GM23338 (cell line): ENCODE measurements at regions not wholly inside any gene's neighbourhood (a gene's known extent, or its start where the extent isn't known, plus 50 kb on each side); places are given as distances from the start of the nearest gene placed in this dataset.

Source experiments
- ATAC-seq: fragments of 200-7000 bp; cut with Tn5 transposase; 3 replicates; pipeline ENCODE4 v1.9.1; 2020
- DNase-seq: peaks from one replicate; pipeline ENCODE4 v3.0.0-alpha.2; 2015; ENCODE audit warnings: low spot score
- H2AFZ ChIP-seq: fragments of 200-600 bp; sonication (generic); 2 replicates; pipeline ENCODE4 v1.8.0; 2016; ENCODE audit warnings: antibody characterized with exemption, mild to moderate bottlenecking, moderate library complexity
- H3F3A ChIP-seq: fragments of 200-600 bp; sonication (generic); replicated peaks from 2 replicates; pipeline ENCODE4 v1.8.0; 2017; ENCODE audit warnings: antibody characterized with exemption, mixed run types, low read depth
- H3K27ac ChIP-seq: fragments of 200-600 bp; sonication (generic); 2 replicates; pipeline ENCODE4 v1.6.1; 2016; ENCODE audit warnings: low read depth
- H3K27me3 ChIP-seq: fragments of 200-600 bp; sonication (generic); 2 replicates; pipeline ENCODE4 v1.8.0; 2016; ENCODE audit warnings: mild to moderate bottlenecking, mixed run types, moderate library complexity; ENCODE audit not compliant: insufficient read depth
- H3K36me3 ChIP-seq: fragments of 200-600 bp; sonication (generic); 2 replicates; pipeline ENCODE4 v1.8.0; 2016; ENCODE audit warnings: mild to moderate bottlenecking; ENCODE audit not compliant: insufficient read depth
- H3K4me1 ChIP-seq: fragments of 200-600 bp; sonication (generic); 2 replicates; pipeline ENCODE4 v1.8.0; 2016; ENCODE audit warnings: mild to moderate bottlenecking, moderate library complexity; ENCODE audit not compliant: insufficient read depth
- H3K4me2 ChIP-seq: fragments of 200-600 bp; sonication (generic); 2 replicates; pipeline ENCODE4 v1.7.1; 2017; ENCODE audit warnings: mixed run types
- H3K4me3 ChIP-seq: fragments of 200-600 bp; sonication (generic); 2 replicates; pipeline ENCODE4 v1.6.1; 2016; ENCODE audit warnings: mixed run types
- H3K79me2 ChIP-seq: fragments of 200-600 bp; sonication (generic); replicated peaks from 2 replicates; pipeline ENCODE4 v1.8.0; 2017; ENCODE audit warnings: mild to moderate bottlenecking; ENCODE audit not compliant: insufficient read depth
- H3K9me2 ChIP-seq: fragments of 200-600 bp; sonication (generic); 2 replicates; pipeline ENCODE4 v1.8.0; 2017; ENCODE audit not compliant: insufficient read depth
- H4K20me1 ChIP-seq: fragments of 200-600 bp; sonication (generic); replicated peaks from 2 replicates; pipeline ENCODE4 v1.8.0; 2017; ENCODE audit warnings: mild to moderate bottlenecking; ENCODE audit not compliant: insufficient read depth
- H3K27ac Mint-ChIP-seq: 2 replicates; pipeline ENCODE4 v1.8.0; 2020; ENCODE audit warnings: inconsistent platforms, mild to moderate bottlenecking, moderate library complexity, mixed read lengths
- H3K27me3 Mint-ChIP-seq: 3 replicates; pipeline ENCODE4 v1.8.0; 2022; ENCODE audit warnings: low read depth, mild to moderate bottlenecking, moderate library complexity, mixed read lengths, inconsistent platforms; ENCODE audit not compliant: insufficient read depth, poor library complexity
- H3K36me3 Mint-ChIP-seq: 3 replicates; pipeline ENCODE4 v1.8.0; 2021; ENCODE audit warnings: low read depth, mild to moderate bottlenecking, inconsistent platforms, moderate library complexity, mixed read lengths
- H3K4me1 Mint-ChIP-seq: 3 replicates; pipeline ENCODE4 v1.8.0; 2020; ENCODE audit warnings: mild to moderate bottlenecking, inconsistent platforms, mixed read lengths
- H3K4me3 Mint-ChIP-seq: 3 replicates; pipeline ENCODE4 v1.8.0; 2021; ENCODE audit warnings: moderate library complexity, mild to moderate bottlenecking, inconsistent platforms, mixed read lengths
- H3K9me3 Mint-ChIP-seq: 3 replicates; pipeline ENCODE4 v1.8.0; 2020; ENCODE audit warnings: moderate library complexity, mild to moderate bottlenecking, inconsistent platforms, mixed read lengths
- CREB1 ChIP-seq: fragments of 250-450 bp; sonication (Bioruptor Pico); IDR thresholded peaks from 2 replicates; pipeline ENCODE4 v1.5.0; 2020; ENCODE audit warnings: low read depth, mild to moderate bottlenecking, moderate library complexity
- EZH2 ChIP-seq: fragments of 200-600 bp; sonication (generic); IDR thresholded peaks from one replicate; pipeline ENCODE4 v1.8.0; 2017; ENCODE audit warnings: antibody characterized with exemption, mild to moderate bottlenecking, low read depth; ENCODE audit not compliant: unreplicated experiment
- EZH2phosphoT487 ChIP-seq: fragments of 200-600 bp; sonication (generic); IDR thresholded peaks from one replicate; pipeline ENCODE4 v1.8.1; 2018; ENCODE audit warnings: antibody characterized with exemption; ENCODE audit not compliant: unreplicated experiment
- JUNB ChIP-seq: IDR thresholded peaks from one replicate; pipeline ENCODE4 v1.6.1; 2016; ENCODE audit warnings: antibody characterized with exemption; ENCODE audit not compliant: unreplicated experiment
- NANOG ChIP-seq: IDR thresholded peaks from 2 replicates; pipeline ENCODE4 v1.6.1; 2016; ENCODE audit warnings: antibody characterized with exemption, borderline replicate concordance
- POLR2AphosphoS5 ChIP-seq: IDR thresholded peaks from 2 replicates; pipeline ENCODE4 v1.6.1; 2016; ENCODE audit warnings: antibody characterized with exemption, low read depth
- STAT1 ChIP-seq: IDR thresholded peaks from one replicate; pipeline ENCODE4 v1.6.1; 2016; ENCODE audit warnings: antibody characterized with exemption; ENCODE audit not compliant: unreplicated experiment
- ZNF114 ChIP-seq: fragments of 250-450 bp; sonication (Bioruptor Pico); IDR thresholded peaks from 2 replicates; pipeline ENCODE4 v1.5.0; 2020; ENCODE audit warnings: mild to moderate bottlenecking, moderate library complexity
- ZNF331 ChIP-seq: fragments of 250-450 bp; sonication (Bioruptor Pico); IDR thresholded peaks from 2 replicates; pipeline ENCODE4 v1.5.0; 2020; ENCODE audit warnings: low read depth, mild to moderate bottlenecking, moderate library complexity
- TF ChIP-seq, protein P1 (sequence below): IDR thresholded peaks from 2 replicates; pipeline ENCODE4 v1.6.1; 2016; ENCODE audit warnings: antibody characterized with exemption
- TF ChIP-seq, protein P2 (sequence below): IDR thresholded peaks from one replicate; pipeline ENCODE4 v1.6.1; 2018; ENCODE audit warnings: antibody characterized with exemption; ENCODE audit not compliant: unreplicated experiment
- TF ChIP-seq, protein P3 (sequence below): fragments of 250-450 bp; sonication (Bioruptor Pico); IDR thresholded peaks from 2 replicates; pipeline ENCODE4 v1.5.0; 2020; ENCODE audit warnings: mild to moderate bottlenecking, moderate library complexity
- TF ChIP-seq, protein P4 (sequence below), 2 experiments: fragments of 200-600 bp in 1 of 2; sonication (generic) in 1 of 2; conservative IDR thresholded peaks; 2 replicates each; pipeline versions ENCODE4 v1.5.1 to v1.6.1; 2016 to 2017; ENCODE audit warnings: antibody characterized with exemption in 2 of 2, low read depth in 2 of 2, mild to moderate bottlenecking in 2 of 2, moderate library complexity in 1 of 2

DNA sequence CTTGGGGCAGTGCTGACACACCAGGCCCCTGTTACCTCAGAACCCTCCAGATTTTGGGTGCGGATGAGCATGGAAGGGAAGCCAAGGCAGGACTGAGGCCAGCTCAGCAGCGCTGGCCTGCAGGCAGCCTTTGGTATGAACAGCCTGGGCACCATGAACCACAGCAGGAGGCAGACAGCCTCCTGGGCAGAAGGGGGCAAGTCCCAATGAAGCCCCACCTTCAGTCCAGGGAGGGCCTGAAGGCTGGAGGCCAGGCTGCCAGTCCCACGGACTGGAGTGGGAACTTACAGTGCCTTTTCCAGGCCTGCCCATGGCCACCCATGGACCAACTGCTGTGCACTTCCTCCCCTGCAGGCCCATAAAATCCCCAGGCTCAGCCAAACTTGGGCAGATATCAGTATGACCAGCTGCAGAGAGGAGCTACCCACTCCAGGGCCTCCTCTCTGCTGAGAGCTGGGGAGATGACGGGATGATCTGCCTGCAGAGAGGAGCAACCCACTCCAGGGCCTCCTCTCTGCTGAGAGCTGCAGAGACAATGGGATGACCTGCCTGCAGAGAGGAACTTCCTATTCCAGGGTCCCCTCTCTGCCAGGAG lies 74.7 kb downstream of the NEURL3 start:
- peaks cover 7% of the 10 kb centered on the region for H3K27me3 Mint-ChIP-seq
- H3K27ac Mint-ChIP-seq, result no peak overlapping the region
- peaks cover 61% of the 10 kb centered on the region for H3K9me3 Mint-ChIP-seq
- no peak overlapping the region for H3K27ac ChIP-seq
- no peaks in the 10 kb centered on the region for H3K27me3 ChIP-seq
- peaks cover 1% of the 10 kb centered on the region; the same call in 1 of the 2 replicates for H3F3A ChIP-seq
- H3K36me3 Mint-ChIP-seq, result peaks cover 33% of the 10 kb centered on the region
- 0 out of 2 replicates have a peak, but pooled peaks cover 4% of the 10 kb centered on the region for H3K36me3 ChIP-seq
- ATAC-seq (no peak), DNase-seq (no peak)
- H4K20me1 ChIP-seq, result no peaks in the 10 kb centered on the region
- no peak for TF ChIP-seq EZH2phosphoT487
- no peak for TF ChIP-seq POLR2AphosphoS5
- TF ChIP-seq, protein P1, sequence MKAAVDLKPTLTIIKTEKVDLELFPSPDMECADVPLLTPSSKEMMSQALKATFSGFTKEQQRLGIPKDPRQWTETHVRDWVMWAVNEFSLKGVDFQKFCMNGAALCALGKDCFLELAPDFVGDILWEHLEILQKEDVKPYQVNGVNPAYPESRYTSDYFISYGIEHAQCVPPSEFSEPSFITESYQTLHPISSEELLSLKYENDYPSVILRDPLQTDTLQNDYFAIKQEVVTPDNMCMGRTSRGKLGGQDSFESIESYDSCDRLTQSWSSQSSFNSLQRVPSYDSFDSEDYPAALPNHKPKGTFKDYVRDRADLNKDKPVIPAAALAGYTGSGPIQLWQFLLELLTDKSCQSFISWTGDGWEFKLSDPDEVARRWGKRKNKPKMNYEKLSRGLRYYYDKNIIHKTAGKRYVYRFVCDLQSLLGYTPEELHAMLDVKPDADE, result no peak
- no peak for TF ChIP-seq ZNF331 (CRISPR knock-in tag)
- no peak for TF ChIP-seq STAT1
- no peak for TF ChIP-seq ZNF114 (CRISPR knock-in tag)
- no peak for TF ChIP-seq CREB1 (CRISPR knock-in tag)
- TF ChIP-seq, protein P2, sequence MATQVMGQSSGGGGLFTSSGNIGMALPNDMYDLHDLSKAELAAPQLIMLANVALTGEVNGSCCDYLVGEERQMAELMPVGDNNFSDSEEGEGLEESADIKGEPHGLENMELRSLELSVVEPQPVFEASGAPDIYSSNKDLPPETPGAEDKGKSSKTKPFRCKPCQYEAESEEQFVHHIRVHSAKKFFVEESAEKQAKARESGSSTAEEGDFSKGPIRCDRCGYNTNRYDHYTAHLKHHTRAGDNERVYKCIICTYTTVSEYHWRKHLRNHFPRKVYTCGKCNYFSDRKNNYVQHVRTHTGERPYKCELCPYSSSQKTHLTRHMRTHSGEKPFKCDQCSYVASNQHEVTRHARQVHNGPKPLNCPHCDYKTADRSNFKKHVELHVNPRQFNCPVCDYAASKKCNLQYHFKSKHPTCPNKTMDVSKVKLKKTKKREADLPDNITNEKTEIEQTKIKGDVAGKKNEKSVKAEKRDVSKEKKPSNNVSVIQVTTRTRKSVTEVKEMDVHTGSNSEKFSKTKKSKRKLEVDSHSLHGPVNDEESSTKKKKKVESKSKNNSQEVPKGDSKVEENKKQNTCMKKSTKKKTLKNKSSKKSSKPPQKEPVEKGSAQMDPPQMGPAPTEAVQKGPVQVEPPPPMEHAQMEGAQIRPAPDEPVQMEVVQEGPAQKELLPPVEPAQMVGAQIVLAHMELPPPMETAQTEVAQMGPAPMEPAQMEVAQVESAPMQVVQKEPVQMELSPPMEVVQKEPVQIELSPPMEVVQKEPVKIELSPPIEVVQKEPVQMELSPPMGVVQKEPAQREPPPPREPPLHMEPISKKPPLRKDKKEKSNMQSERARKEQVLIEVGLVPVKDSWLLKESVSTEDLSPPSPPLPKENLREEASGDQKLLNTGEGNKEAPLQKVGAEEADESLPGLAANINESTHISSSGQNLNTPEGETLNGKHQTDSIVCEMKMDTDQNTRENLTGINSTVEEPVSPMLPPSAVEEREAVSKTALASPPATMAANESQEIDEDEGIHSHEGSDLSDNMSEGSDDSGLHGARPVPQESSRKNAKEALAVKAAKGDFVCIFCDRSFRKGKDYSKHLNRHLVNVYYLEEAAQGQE, result no peak
- TF ChIP-seq JUNB, result no peak
- no peak for TF ChIP-seq EZH2
- TF ChIP-seq, protein P3, sequence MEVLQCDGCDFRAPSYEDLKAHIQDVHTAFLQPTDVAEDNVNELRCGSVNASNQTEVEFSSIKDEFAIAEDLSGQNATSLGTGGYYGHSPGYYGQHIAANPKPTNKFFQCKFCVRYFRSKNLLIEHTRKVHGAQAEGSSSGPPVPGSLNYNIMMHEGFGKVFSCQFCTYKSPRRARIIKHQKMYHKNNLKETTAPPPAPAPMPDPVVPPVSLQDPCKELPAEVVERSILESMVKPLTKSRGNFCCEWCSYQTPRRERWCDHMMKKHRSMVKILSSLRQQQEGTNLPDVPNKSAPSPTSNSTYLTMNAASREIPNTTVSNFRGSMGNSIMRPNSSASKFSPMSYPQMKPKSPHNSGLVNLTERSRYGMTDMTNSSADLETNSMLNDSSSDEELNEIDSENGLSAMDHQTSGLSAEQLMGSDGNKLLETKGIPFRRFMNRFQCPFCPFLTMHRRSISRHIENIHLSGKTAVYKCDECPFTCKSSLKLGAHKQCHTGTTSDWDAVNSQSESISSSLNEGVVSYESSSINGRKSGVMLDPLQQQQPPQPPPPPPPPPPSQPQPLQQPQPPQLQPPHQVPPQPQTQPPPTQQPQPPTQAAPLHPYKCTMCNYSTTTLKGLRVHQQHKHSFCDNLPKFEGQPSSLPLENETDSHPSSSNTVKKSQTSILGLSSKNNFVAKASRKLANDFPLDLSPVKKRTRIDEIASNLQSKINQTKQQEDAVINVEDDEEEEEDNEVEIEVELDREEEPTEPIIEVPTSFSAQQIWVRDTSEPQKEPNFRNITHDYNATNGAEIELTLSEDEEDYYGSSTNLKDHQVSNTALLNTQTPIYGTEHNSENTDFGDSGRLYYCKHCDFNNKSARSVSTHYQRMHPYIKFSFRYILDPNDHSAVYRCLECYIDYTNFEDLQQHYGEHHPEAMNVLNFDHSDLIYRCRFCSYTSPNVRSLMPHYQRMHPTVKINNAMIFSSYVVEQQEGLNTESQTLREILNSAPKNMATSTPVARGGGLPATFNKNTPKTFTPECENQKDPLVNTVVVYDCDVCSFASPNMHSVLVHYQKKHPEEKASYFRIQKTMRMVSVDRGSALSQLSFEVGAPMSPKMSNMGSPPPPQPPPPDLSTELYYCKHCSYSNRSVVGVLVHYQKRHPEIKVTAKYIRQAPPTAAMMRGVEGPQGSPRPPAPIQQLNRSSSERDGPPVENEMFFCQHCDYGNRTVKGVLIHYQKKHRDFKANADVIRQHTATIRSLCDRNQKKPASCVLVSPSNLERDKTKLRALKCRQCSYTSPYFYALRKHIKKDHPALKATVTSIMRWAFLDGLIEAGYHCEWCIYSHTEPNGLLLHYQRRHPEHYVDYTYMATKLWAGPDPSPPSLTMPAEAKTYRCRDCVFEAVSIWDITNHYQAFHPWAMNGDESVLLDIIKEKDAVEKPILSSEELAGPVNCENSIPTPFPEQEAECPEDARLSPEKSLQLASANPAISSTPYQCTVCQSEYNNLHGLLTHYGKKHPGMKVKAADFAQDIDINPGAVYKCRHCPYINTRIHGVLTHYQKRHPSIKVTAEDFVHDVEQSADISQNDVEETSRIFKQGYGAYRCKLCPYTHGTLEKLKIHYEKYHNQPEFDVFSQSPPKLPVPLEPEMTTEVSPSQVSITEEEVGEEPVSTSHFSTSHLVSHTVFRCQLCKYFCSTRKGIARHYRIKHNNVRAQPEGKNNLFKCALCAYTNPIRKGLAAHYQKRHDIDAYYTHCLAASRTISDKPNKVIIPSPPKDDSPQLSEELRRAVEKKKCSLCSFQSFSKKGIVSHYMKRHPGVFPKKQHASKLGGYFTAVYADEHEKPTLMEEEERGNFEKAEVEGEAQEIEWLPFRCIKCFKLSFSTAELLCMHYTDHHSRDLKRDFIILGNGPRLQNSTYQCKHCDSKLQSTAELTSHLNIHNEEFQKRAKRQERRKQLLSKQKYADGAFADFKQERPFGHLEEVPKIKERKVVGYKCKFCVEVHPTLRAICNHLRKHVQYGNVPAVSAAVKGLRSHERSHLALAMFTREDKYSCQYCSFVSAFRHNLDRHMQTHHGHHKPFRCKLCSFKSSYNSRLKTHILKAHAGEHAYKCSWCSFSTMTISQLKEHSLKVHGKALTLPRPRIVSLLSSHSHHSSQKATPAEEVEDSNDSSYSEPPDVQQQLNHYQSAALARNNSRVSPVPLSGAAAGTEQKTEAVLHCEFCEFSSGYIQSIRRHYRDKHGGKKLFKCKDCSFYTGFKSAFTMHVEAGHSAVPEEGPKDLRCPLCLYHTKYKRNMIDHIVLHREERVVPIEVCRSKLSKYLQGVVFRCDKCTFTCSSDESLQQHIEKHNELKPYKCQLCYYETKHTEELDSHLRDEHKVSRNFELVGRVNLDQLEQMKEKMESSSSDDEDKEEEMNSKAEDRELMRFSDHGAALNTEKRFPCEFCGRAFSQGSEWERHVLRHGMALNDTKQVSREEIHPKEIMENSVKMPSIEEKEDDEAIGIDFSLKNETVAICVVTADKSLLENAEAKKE, result no peak
- TF ChIP-seq, protein P4, sequence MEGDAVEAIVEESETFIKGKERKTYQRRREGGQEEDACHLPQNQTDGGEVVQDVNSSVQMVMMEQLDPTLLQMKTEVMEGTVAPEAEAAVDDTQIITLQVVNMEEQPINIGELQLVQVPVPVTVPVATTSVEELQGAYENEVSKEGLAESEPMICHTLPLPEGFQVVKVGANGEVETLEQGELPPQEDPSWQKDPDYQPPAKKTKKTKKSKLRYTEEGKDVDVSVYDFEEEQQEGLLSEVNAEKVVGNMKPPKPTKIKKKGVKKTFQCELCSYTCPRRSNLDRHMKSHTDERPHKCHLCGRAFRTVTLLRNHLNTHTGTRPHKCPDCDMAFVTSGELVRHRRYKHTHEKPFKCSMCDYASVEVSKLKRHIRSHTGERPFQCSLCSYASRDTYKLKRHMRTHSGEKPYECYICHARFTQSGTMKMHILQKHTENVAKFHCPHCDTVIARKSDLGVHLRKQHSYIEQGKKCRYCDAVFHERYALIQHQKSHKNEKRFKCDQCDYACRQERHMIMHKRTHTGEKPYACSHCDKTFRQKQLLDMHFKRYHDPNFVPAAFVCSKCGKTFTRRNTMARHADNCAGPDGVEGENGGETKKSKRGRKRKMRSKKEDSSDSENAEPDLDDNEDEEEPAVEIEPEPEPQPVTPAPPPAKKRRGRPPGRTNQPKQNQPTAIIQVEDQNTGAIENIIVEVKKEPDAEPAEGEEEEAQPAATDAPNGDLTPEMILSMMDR (conservative IDR thresholded peaks at IDR 0.05; ENCODE audit: low read depth in 2 of 2), result no peak
- no peak for TF ChIP-seq NANOG
- peaks cover 8% of the 10 kb centered on the region for H3K4me1 ChIP-seq
- peaks cover 4% of the 10 kb centered on the region for H3K4me1 Mint-ChIP-seq
- no peaks in the 10 kb centered on the region; the same call in 1 of the 2 replicates for H3K9me2 ChIP-seq
- no peak overlapping the region for H2AFZ ChIP-seq
- no peak overlapping the region for H3K4me3 Mint-ChIP-seq
- H3K4me2 ChIP-seq, result no peak overlapping the region
- H3K4me3 ChIP-seq, result no peak overlapping the region
- no peaks in the 10 kb centered on the region for H3K79me2 ChIP-seq
